BJ (cell line): ENCODE measurements at regions not wholly inside any gene's neighbourhood (a gene's known extent, or its start where the extent isn't known, plus 50 kb on each side); places are given as distances from the start of the nearest gene placed in this dataset.

Experiments used
- CTCF ChIA-PET: fragments of 350-600 bp; formaldehyde crosslinking; extraction: SDS; loops from one replicate; lab custom pipeline; 2021; ENCODE audit warnings: antibody characterized with exemption, inconsistent platforms; lab: Yijun Ruan, JAX
- POLR2A ChIA-PET: fragments of 300-600 bp; sonication (Branson Sonifier 250); formaldehyde crosslinking; extraction: SDS; loops from one replicate; lab custom pipeline; 2021; ENCODE audit warnings: antibody characterized with exemption; lab: Charles Lee
- DNase-seq: peaks from one replicate; pipeline ENCODE4 v3.0.0-alpha.2; 2011; ENCODE audit warnings: low read depth
- H3K27me3 ChIP-seq: 2 replicates; pipeline ENCODE4 v1.6.0; 2011; ENCODE audit warnings: low read length; ENCODE audit not compliant: control insufficient read depth, insufficient read depth
- H3K36me3 ChIP-seq: 2 replicates; pipeline ENCODE4 v1.5.1; 2011; ENCODE audit warnings: low read length; ENCODE audit not compliant: control insufficient read depth, insufficient read depth
- H3K4me3 ChIP-seq: 2 replicates; pipeline ENCODE4 v1.5.1; 2011; ENCODE audit warnings: low read depth, mild to moderate bottlenecking, control low read depth, low read length
- TF ChIP-seq, protein P1 (sequence below): IDR thresholded peaks from 2 replicates; pipeline ENCODE4 v1.5.1; 2011; ENCODE audit warnings: low read depth, mild to moderate bottlenecking, control low read depth, inconsistent platforms, low read length, moderate library complexity; ENCODE audit not compliant: insufficient read depth

DNA sequence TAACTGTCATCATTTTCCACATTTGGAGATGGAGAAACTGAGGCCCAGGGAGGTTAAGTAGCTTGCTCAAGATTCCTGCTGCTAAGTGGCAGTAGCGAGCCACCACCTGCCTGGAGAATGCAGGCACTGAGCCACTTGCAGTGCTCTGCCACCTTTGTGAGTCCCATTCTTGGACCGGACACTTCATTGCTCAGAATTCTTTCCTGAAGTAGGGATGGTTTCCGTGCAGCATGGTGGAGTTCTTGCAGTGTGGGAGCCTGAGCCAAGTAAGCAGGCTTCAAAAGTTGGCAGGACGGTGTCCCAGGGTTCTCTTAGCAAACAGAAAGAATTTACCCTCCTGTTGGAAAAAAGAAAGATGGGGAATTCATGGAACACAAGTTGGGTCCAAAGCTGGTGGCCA lies 115.0 kb upstream of the MMADHC start:
- no peak for DNase-seq
- TF ChIP-seq, protein P1, sequence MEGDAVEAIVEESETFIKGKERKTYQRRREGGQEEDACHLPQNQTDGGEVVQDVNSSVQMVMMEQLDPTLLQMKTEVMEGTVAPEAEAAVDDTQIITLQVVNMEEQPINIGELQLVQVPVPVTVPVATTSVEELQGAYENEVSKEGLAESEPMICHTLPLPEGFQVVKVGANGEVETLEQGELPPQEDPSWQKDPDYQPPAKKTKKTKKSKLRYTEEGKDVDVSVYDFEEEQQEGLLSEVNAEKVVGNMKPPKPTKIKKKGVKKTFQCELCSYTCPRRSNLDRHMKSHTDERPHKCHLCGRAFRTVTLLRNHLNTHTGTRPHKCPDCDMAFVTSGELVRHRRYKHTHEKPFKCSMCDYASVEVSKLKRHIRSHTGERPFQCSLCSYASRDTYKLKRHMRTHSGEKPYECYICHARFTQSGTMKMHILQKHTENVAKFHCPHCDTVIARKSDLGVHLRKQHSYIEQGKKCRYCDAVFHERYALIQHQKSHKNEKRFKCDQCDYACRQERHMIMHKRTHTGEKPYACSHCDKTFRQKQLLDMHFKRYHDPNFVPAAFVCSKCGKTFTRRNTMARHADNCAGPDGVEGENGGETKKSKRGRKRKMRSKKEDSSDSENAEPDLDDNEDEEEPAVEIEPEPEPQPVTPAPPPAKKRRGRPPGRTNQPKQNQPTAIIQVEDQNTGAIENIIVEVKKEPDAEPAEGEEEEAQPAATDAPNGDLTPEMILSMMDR = no peak
- Histone ChIP-seq H3K36me3 (no peaks in the 10 kb centered on the region), H3K27me3 (no peaks in the 10 kb centered on the region), H3K4me3 (no peak overlapping the region)
- CTCF ChIA-PET = no interaction called here
- POLR2A ChIA-PET = no interaction called here

DNA sequence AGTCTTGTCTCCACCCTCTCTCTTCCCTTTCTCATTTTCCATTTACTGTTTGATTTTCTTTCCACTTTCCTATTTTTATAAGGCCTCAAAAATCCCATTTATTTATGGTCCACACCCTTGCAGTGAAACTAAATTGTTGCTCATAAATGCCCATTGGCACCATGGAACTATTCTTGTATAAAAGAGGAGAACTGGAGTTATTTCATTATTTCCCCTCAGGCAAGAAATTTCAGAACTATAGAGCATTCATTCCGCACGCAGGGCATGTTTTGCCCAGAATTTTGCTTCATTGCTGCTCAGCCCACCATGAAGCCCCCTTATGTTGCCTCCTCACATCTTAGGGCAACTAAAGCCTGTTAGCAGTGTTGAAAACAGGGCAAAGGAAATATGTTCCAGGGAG lies 113.7 kb upstream of the MMADHC start:
- TF ChIP-seq, protein P1 = no peak
- no peak for DNase-seq
- H3K27me3 ChIP-seq = no peaks in the 10 kb centered on the region
- ChIA-PET POLR2A (no interaction called here), CTCF (interaction anchor here (1.4 kb wide), 1 partner anchor 10 kb away, joined by 3 read pairs; no protein-coding TSS in a partner anchor)
- H3K4me3 ChIP-seq = no peak overlapping the region
- H3K36me3 ChIP-seq = no peaks in the 10 kb centered on the region

DNA sequence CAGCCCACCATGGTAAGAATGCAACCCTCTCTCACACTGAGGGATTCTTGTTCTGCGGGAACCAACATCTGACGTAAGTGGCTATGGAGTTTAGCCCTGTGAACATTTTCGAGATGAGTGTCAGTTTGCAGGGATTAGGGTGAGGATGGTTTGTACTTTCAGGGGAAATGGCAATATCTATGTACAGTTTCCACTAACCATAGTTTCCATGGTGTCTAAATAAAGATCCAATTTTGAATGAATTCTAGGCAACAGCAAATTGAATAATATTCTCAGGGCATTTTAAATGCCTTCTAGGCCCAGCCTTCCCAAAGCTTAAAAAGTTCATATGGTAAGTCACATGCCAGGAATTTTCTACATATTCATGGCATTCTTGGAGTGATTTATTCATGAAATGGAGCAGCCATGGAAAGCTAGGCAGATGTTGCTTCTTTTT lies 105.4 kb upstream of the MMADHC start:
- peak; percentile 35 for DNase-seq
- CTCF ChIA-PET = interaction anchor here (0.9 kb wide), 1 partner anchor 1546 kb away, joined by 3 read pairs; no protein-coding TSS in a partner anchor
- POLR2A ChIA-PET = interaction anchor here (0.7 kb wide), 1 partner anchor 354 kb away, joined by 3 read pairs; no protein-coding TSS in a partner anchor

DNA sequence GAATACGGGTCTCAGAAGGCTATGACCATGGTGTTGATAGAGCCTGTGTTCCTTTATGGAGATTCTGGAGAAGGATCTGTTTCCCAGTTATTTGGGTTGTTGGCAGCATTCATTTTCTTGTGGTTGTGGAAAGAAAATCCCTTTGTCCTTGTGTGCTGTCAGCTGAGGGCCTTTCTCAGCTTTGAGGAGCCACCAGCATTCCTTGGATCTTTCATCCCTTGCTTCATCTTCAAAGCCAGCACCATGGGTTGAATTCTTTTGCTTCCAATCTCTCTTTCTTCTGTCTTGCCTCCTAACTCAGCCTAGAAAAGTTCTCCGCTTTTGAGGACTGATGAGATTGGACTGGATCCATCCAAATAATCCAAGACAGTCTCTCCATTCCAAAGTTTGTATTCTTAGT lies 103.2 kb upstream of the MMADHC start:
- Histone ChIP-seq H3K27me3 (no peaks in the 10 kb centered on the region), H3K4me3 (no peak overlapping the region), H3K36me3 (no peaks in the 10 kb centered on the region)
- ChIA-PET CTCF (interaction anchor here (0.7 to 1.4 kb wide), 3 partner anchors 11 to 110 kb away, joined by 3 to 4 read pairs (median 3); no protein-coding TSS in a partner anchor), POLR2A (interaction anchor here (0.6 kb wide), 1 partner anchor 838 kb away, joined by 3 read pairs; no protein-coding TSS in a partner anchor)
- no peak for DNase-seq
- TF ChIP-seq, protein P1 = no peak

More for the DNA sequence above, 105.4 kb upstream of the MMADHC start:
- Histone ChIP-seq H3K4me3 (no peak overlapping the region), H3K36me3 (no peaks in the 10 kb centered on the region), H3K27me3 (no peaks in the 10 kb centered on the region)
- TF ChIP-seq, protein P1 = no peak

DNA sequence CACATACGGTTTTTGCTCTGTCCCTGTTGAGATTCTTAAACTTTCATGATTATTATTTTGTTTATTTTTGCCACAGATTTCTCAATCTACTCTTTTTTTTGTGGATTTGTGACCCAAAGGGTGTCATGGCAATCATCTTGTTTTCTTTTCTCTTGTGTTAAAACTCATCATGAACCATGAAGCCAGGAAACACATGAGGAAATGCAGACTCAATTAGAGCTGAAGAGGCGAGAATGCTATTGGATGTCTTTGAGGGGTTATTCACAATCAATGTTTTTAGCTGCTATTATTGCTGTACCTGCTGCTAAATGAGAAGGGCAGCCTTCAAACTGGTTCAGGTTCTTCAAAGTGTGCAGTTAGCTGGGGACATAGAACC lies 99.5 kb upstream of the MMADHC start:
- H3K36me3 ChIP-seq = no peaks in the 10 kb centered on the region
- no peaks in the 10 kb centered on the region for H3K27me3 ChIP-seq
- no peak for DNase-seq
- TF ChIP-seq, protein P1 = no peak
- ChIA-PET POLR2A (no interaction called here), CTCF (interaction anchor here (0.7 to 1.1 kb wide), 2 partner anchors 12 to 461 kb away, joined by 3 to 4 read pairs; no protein-coding TSS in a partner anchor)
- no peak overlapping the region for H3K4me3 ChIP-seq
